ENCODE measurements at regions not wholly inside any gene's neighbourhood (a gene's known extent, or its start where the extent isn't known, plus 50 kb on each side); places are given as distances from the start of the nearest gene placed in this dataset.

DNA sequence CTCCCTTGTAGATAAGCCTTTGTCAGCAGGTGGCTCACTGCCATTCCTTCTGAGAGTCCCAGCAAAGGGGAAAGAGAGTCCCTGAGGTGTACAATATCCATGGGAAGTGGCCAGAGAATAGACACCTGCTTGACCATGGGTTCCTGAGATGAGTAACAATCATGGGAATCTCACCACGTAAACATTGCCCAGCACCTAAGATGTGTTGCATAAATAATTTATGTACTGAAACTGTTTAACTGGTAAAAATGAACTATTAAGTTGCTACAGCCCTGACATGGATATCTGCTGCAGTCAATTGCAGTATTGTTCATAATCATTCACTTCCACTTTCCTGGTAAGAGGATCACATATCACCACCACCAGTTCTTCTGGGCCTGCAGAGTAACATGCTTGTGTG is 123.8 kb upstream of the INHBA start:
- DNase-seq, result no peak

GRCh38 chr7:41825927-41826480 is 123.1 kb upstream of the INHBA start:
- DNase-seq, result no peak

DNA sequence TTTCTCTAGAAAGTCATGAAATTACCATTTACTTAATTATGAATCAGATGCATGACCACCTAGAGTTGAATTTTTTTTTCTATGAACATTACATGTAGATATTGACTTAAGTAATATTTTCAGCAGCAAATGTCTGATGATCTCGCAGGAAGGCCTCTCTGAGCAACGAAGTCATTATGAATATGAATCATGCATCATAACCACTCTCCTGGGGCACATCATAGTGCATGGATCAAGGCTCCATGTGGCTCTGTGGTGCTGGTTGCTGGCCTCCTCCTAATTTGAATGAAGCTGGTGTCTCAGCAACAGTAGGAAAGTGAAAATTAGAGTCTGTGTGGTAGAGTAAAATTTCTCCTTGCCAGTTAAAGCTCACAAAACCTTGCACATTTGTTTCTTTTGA is 121.4 kb upstream of the INHBA start:
- no peak for DNase-seq

- DNase-seq, result no peak
Observed at GRCh38 chr7:41822259-41822817, 119.4 kb upstream of the INHBA start.

DNA sequence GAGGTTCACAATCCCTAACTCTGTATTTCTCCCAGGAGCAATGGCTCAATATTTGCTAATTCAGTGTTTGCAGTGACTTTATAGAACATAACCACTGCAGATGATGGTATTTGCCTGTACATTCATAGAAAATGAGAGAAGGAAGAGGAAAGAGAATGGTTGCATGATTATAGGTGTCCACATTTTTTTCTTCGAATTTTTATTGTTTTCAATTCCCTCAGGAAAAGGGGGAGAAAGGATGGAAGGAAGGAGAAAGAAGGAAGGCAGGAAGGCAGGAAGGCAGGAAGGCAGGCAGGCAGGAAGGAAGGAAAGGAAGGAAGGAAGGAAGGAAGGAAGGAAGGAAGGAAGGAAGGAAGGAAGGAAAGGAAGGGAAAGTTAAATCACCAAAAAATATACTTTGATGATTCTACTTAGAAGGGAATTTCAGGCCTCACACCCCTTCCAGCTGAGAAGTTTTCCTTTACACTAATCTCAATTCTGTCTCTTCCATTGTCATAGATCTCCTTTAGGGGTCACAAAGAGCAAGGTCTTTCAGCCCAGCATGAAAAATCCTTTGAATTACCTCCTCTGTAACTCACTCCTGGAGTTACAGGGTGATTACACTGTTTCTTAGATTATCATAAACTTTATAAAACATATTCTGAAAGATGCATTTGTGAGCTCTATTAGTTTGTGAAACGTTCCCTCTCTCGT is 118.8 kb upstream of the INHBA start:
- DNase-seq, result no peak

DNA sequence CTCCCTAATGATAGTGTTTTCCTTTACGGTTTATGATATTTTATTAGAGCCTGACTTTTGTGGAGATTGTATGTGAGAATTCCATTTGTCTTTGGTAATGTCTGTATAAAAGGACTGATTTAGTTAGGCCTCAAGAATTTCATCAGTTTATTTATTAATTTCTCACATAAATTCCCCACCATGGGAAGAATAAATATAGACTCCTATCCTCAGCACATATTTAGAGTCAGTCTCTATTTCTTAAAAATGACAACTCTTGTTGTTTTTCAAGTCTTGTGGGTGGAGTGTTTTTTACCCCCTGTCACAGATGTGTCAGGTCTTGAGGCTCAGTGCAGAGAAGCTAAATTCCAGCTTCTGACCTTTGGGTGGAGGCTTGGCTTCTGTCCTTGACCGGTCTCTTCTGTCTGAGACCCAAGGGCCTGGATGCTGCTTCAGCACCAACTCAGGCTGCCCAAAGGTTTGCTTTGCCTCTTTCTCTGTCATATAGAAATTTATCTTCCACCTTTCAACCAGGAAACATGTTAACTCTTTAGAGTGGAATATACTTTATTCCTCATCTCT is 117.3 kb upstream of the INHBA start:
- DNase-seq, result no peak

DNA sequence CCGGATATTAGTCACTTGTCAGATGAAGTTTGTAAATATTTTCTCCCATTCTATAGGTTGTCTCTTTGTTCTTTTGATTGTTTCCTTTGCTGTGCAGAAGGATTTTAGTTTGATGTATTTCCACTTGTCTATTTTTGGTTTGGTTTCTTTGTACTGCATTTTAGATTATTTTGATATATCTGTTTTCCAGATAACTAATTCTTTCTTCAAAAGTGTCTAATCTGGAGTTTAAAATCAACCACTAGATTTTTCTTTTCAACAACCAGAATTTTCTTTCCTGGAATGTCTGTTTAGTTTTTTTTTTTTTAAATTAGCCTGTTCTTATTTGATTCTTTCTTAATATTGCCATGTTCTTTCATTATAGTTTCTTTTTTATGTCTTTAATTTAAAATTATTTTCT is 116.8 kb upstream of the INHBA start:
- DNase-seq, result no peak

DNA sequence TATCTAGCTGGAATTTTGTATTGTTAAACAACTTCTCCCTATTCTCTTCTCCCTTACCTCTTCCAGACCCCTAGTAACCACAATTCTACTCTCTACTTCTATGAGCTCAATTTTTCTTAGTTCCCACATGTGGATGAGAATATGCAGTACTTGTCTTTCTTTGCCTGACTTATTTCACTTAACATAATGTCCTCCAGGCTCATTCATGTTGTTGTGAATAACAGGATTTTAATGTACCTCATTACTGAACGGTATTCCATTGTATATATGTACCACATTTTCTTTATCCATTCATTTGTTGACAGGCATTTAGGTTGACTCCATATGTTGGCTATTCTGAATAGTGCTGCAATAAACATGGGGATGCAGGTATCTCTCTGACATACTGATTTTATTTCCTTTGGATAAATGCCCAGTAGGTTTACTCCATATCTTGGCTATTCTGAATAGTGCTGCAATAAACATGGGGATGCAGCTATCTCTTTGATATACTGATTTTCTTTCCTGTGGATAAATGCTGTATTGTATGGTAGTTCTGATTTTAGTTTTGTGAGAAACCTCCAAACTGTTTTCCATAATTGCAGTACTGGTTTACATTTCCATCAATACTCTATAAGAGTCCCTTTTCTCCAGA is 116.0 kb upstream of the INHBA start:
- DNase-seq, result no peak

DNA sequence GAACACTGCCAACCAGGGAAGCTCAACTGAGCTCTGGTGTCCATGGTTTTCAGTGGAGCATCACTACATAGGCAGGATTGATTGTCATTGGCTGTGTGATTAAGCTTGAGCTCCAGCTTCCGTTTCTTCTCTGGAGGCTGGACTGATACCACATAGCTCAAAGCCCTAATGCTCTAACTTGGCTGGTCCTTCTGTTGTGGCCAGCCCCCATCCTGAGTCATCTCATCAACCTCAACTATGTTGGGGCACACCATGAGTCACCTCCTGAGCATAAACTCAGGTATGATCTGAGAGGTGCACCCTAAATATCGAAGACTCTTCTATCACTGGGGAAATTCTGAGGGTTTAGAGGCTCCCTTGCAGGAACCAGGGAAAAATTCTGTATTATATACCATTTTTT is 114.5 kb upstream of the INHBA start:
- no peak for DNase-seq

- no peak for DNase-seq
Observed at GRCh38 chr7:41816111-41816510, 113.2 kb upstream of the INHBA start.

DNA sequence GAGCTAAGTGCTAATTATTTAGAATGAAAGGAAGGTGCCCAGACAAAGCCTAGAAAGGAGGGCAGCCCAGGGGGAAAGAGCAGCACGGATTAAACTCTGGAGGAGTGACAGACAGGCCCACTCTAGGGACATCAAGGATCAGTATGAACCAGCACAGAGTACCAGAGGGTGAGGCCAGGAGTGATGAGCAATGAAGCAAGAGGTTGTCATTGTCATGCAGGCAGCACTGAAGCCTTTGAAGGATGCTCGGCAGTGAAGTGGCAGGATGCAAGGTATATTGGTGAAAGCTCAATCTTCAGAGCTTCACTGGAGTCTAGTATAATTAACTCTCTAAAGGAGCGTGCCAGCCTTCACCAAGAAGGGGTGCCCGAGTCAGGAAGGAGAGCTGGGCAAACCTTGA is 112.0 kb upstream of the INHBA start:
- no peak for DNase-seq

DNA sequence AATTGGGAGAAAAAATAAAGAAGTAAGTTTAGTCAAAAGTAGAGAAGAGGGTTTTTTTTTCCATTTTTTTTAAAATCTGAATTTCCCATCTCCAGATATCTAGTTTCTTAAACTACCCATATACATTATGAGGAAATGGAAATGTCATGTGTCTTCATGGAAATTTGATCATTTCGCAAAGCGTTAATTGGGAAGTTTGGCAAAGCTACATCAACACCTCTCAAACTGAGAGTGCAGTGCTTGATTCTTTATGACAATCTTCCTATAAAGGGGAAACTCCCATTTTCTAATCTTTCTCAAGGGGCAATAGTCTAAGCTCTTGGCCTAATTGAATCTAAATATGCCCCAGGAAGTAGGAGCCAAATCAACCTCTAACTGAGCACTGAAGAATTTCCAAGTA is 110.4 kb upstream of the INHBA start:
- no peak for DNase-seq

DNA sequence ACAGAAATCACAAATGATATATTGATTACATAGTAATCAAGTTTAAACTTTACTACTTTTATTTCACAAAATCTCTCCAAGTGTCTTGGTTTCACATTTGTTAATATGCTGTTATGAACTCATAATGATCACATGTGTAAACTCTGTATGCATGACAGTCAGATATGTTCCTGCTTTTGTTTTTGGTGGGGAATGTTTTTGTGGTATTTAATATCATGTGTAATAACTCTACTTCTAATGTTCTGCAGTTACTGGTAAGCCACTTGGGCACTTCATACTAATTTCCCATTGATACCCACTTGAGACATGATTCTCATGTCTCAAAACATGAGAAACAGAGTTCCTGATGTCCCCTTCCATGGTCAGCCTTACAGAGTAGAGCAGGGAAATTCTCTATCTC is 109.1 kb upstream of the INHBA start:
- no peak for DNase-seq

DNA sequence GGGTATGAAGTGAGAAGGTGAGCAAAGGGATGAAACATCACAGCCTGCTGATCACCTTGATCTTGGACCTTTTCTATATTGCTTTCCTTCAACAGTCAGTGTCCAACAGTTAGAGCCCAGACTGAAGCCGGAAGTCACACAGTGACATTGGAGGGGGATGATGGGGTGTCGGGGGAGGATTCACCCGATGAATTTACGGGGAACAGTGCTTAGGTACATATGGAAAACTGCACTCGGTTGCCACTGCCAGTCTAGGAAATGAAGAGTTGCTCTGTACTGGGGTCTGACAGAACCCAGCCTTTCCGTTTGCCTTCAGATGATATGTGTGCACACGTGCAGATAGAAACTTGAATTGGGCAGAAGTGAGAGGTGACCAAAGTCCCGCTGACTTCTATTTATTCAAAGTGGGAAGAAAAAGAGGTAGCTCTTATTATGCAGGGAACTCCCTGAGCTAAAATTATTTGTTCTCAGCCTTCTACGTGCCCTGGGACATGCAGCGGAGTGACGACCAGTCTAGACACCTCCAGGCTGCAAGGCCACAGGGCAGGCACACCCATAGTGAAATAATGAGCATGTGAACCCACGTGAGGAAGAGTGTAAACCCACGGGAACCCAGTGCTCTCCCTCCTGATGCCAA is 107.2 kb upstream of the INHBA start:
- no peak for DNase-seq

- no peak for DNase-seq
Observed at GRCh38 chr7:41809529-41809939, 106.6 kb upstream of the INHBA start.

GRCh38 chr7:41809116-41809515 is 106.2 kb upstream of the INHBA start:
- no peak for DNase-seq

DNA sequence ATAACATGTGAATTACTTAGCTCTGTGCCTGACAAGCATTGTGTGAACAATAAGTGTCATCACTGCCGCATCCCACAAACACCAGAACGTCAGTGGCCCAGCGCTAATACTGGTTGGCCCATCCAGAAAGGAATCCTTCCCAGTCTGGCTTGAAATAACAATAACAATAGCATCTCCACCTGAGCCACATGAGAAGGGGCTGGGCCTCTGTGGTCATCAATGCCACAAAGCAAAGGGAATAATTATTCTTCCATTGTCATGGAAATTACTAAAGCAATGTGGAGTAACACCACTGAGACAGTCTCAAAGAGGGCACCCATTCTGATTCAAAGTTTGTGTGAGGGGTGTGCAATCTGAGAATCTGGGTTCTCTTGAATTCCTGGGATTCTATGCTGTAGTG is 105.7 kb upstream of the INHBA start:
- no peak for DNase-seq

- DNase-seq, result no peak
Observed at GRCh38 chr7:41803569-41803968, 100.7 kb upstream of the INHBA start.

DNA sequence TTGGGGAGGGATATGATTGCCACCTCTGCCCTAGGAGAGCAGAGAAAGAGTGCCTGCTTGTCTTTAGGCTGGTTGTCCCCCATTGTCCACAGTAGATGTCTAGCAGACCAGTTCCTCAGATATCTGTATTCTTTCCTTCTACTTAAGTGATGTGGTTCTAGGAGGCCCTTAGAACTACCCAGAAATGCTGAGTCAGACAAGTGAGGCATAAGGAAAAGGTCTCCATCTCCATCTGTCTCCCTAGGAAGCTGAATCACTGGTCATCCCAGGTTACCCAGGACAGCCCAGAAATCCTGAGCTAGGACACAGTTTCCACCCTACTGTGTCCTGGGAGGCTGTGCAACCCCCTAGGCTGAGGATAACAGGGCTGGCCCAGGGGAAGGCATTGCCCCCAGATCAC is 93.4 kb upstream of the INHBA start:
- no peak for DNase-seq

- DNase-seq, result no peak
Observed at GRCh38 chr7:41795276-41795833, 92.5 kb upstream of the INHBA start.

GRCh38 chr7:41793556-41793955 is 90.7 kb upstream of the INHBA start:
- no peak for DNase-seq

- DNase-seq, result no peak
Observed at GRCh38 chr7:41792120-41792519, 89.2 kb upstream of the INHBA start.

- no peak for DNase-seq
Observed at GRCh38 chr7:41788556-41788955, 85.7 kb upstream of the INHBA start.

All from NCI-H774 (cell line).